Esophagus squamous epithelium (tissue), 5 donors: ENCODE measurements at regions not wholly inside any gene's neighbourhood (a gene's known extent, or its start where the extent isn't known, plus 50 kb on each side); places are given as distances from the start of the nearest gene placed in this dataset.

ENCODE experiments used
- DNase-seq: peaks from one replicate; lab custom pipeline; 2025; lab: John Stamatoyannopoulos, UW
- H3K27ac ChIP-seq, 4 donors: fragments of 200-600 bp; sonication (generic); one replicate each; pipeline ENCODE4 v1.5.1; 2016 to 2019; ENCODE audit warnings: mild to moderate bottlenecking in 1 of 4
- H3K27me3 ChIP-seq, 4 donors: fragments of 200-600 bp; sonication (generic); 1 replicate in 3 of 4; 2 replicates in 1 of 4; pipeline versions ENCODE4 v1.5.1 to v1.6.0; 2017 to 2021; ENCODE audit warnings: antibody characterized with exemption in 1 of 4
- H3K36me3 ChIP-seq, 3 donors: fragments of 200-600 bp; sonication (generic); one replicate each; pipeline ENCODE4 v1.5.1; 2016 to 2019
- H3K4me1 ChIP-seq, 3 donors: fragments of 200-600 bp; sonication (generic); one replicate each; pipeline ENCODE4 v1.5.1; 2017 to 2019
- H3K4me3 ChIP-seq, 4 donors: fragments of 200-600 bp; sonication (generic); 1 replicate in 3 of 4; 2 replicates in 1 of 4; pipeline ENCODE4 v1.5.1; 2016 to 2019; ENCODE audit warnings: mild to moderate bottlenecking in 2 of 4, moderate library complexity in 1 of 4
- H3K9me3 ChIP-seq, 3 donors: fragments of 200-600 bp; sonication (generic); one replicate each; pipeline ENCODE4 v1.5.1; 2016 to 2019
- CTCF ChIP-seq, 6 experiments: fragments of 450-650 bp in 4 of 6; fragments of 200-600 bp in 2 of 6; sonication (generic) in 2 of 6; IDR thresholded peaks; one replicate each; pipeline ENCODE4 v1.5.1; 2016 to 2019; ENCODE audit warnings: antibody characterized with exemption in 6 of 6, mild to moderate bottlenecking in 4 of 6, moderate library complexity in 4 of 6
- POLR2A ChIP-seq, 4 donors: fragments of 450-650 bp; IDR thresholded peaks; one replicate each; pipeline ENCODE4 v1.6.1; 2017; ENCODE audit warnings: antibody characterized with exemption in 4 of 4, mild to moderate bottlenecking in 4 of 4, moderate library complexity in 3 of 4
- WGBS, 2 donors: methylation state at CpG; one replicate each; pipeline ENCODE4 v1.1.5; 2018; 5-methylcytosine and 5-hydroxymethylcytosine counted together
- intact Hi-C: fragments of 100-400 bp; cut with DNase I; formaldehyde crosslinking; loops from one replicate; pipeline ENCODE4 v1.15.0; 2022
- donor health status: DM: yes; HTN: yes; CAD: no.

GRCh38 chr5:144024545-144024944 is 145.9 kb downstream of the YIPF5 start:
- H3K27me3 ChIP-seq: no peaks in the 10 kb centered on the region
- TF ChIP-seq POLR2A (IDR thresholded peaks at IDR 0.05) (no peak), CTCF (IDR thresholded peaks at IDR 0.05) (no peak)
- no peak overlapping the region for H3K4me3 ChIP-seq
- no peaks in the 10 kb centered on the region for H3K36me3 ChIP-seq
- intact Hi-C loops: no loop called here
- H3K9me3 ChIP-seq: no peaks in the 10 kb centered on the region
- peaks cover 0 to 16% (median 0%) of the 10 kb centered on the region in 3 donors for H3K4me1 ChIP-seq
- DNase-seq: no peak
- no peak overlapping the region for H3K27ac ChIP-seq

GRCh38 chr5:144026286-144026685 is 144.2 kb downstream of the YIPF5 start:
- peaks cover 0 to 16% (median 0%) of the 10 kb centered on the region in 3 donors for H3K4me1 ChIP-seq
- H3K27ac ChIP-seq: no peak overlapping the region
- no peak overlapping the region for H3K4me3 ChIP-seq
- H3K9me3 ChIP-seq: no peaks in the 10 kb centered on the region
- no peak for TF ChIP-seq POLR2A (IDR thresholded peaks at IDR 0.05)
- no peak for TF ChIP-seq CTCF (IDR thresholded peaks at IDR 0.05)
- DNase-seq: no peak
- no peaks in the 10 kb centered on the region for H3K27me3 ChIP-seq
- intact Hi-C loops: no loop called here
- H3K36me3 ChIP-seq: no peaks in the 10 kb centered on the region
- WGBS, 2 donors: 41 to 55% methylated on average over 1 of the region's 1 CpG

GRCh38 chr5:144028058-144028457 is 142.4 kb downstream of the YIPF5 start:
- H3K27me3 ChIP-seq: no peaks in the 10 kb centered on the region
- no peak overlapping the region for H3K4me3 ChIP-seq
- no peaks in the 10 kb centered on the region for H3K9me3 ChIP-seq
- TF ChIP-seq POLR2A (IDR thresholded peaks at IDR 0.05) (no peak), CTCF (IDR thresholded peaks at IDR 0.05) (no peak)
- DNase-seq: no peak
- H3K27ac ChIP-seq: peak overlapping the region in 1 of 4 donors; percentile 39
- H3K4me1 ChIP-seq: peaks cover 0 to 17% (median 0%) of the 10 kb centered on the region in 3 donors
- H3K36me3 ChIP-seq: no peaks in the 10 kb centered on the region
- intact Hi-C loops: no loop called here
- 9 to 18% methylated on average over 2 of the region's 2 CpGs for WGBS, 2 donors

GRCh38 chr5:144028636-144029035 is 141.8 kb downstream of the YIPF5 start:
- Histone ChIP-seq H3K27me3 (no peaks in the 10 kb centered on the region), H3K4me1 (peaks cover 0 to 23% (median 0%) of the 10 kb centered on the region in 3 donors), H3K27ac (peak overlapping the region in 1 of 4 donors; percentile 39), H3K9me3 (no peaks in the 10 kb centered on the region), H3K4me3 (no peak overlapping the region), H3K36me3 (no peaks in the 10 kb centered on the region)
- WGBS, 2 donors: 17 to 27% methylated on average over 2 of the region's 2 CpGs
- TF ChIP-seq POLR2A (IDR thresholded peaks at IDR 0.05): no peak
- no peak for DNase-seq
- intact Hi-C loops: no loop called here

- Histone ChIP-seq H3K4me3 (no peak overlapping the region), H3K27me3 (no peaks in the 10 kb centered on the region), H3K36me3 (no peaks in the 10 kb centered on the region), H3K4me1 (peaks cover 0 to 23% (median 0%) of the 10 kb centered on the region in 3 donors), H3K27ac (no peak overlapping the region), H3K9me3 (no peaks in the 10 kb centered on the region)
- TF ChIP-seq POLR2A (IDR thresholded peaks at IDR 0.05) (no peak), CTCF (IDR thresholded peaks at IDR 0.05) (no peak)
- WGBS, 2 donors: 83 to 85% methylated on average over 5 of the region's 5 CpGs
- intact Hi-C loops: no loop called here
- DNase-seq: no peak
Observed at GRCh38 chr5:144030904-144031303, 139.6 kb downstream of the YIPF5 start.

- Histone ChIP-seq H3K4me3 (no peak overlapping the region), H3K27me3 (no peaks in the 10 kb centered on the region), H3K4me1 (peaks cover 0 to 23% (median 0%) of the 10 kb centered on the region in 3 donors), H3K36me3 (no peaks in the 10 kb centered on the region), H3K9me3 (no peaks in the 10 kb centered on the region), H3K27ac (no peak overlapping the region)
- no peak for TF ChIP-seq CTCF (IDR thresholded peaks at IDR 0.05)
- TF ChIP-seq POLR2A (IDR thresholded peaks at IDR 0.05): no peak
- no peak for DNase-seq
- intact Hi-C loops: no loop called here
- whole genome bisulfite sequencing, 2 donors: 29 to 33% methylated on average over 3 to 6 of the region's 6 CpGs
Observed at GRCh38 chr5:144032375-144032774, 138.1 kb downstream of the YIPF5 start.
